ENCODE measurements at regions not wholly inside any gene's neighbourhood (a gene's known extent, or its start where the extent isn't known, plus 50 kb on each side); places are given as distances from the start of the nearest gene placed in this dataset.

DNA sequence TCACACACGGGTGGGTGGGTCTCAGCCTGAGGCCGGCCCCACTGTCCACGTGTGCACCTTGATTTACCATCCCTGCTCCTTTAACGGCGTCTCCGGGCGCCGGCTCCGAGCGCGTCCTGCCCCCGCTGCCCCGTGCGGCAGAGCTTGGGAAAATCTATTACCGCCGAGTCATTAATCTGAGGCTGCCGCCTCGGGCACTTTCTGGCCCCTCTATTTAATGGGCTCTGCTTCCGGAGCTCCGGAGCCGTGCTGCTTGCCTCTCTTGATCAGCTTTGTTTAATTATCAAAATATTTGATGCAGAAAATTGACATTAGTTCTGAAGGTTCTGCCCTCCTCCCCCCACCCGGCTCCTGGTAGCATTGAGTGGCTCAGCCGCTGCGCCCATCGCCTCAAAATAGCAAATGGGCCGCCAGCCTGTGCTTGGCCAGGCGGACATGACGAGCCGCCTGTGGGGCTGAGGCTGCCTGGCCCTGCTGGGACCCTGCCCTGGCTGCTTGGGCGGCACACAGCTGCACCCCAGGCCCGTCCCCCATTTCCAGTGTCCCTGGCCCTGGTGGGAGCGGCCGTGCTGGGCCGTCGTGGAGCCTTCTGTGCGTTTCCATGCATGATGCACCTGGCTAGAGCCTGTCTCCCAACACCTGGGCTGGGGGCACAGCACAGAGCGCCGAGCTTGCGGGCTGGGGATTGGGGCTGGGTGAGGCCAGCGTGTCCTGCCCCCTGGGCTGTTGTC is 81.6 kb upstream of the TTC34 start:
- no peak for DNase-seq
- TF ChIP-seq, protein P1, sequence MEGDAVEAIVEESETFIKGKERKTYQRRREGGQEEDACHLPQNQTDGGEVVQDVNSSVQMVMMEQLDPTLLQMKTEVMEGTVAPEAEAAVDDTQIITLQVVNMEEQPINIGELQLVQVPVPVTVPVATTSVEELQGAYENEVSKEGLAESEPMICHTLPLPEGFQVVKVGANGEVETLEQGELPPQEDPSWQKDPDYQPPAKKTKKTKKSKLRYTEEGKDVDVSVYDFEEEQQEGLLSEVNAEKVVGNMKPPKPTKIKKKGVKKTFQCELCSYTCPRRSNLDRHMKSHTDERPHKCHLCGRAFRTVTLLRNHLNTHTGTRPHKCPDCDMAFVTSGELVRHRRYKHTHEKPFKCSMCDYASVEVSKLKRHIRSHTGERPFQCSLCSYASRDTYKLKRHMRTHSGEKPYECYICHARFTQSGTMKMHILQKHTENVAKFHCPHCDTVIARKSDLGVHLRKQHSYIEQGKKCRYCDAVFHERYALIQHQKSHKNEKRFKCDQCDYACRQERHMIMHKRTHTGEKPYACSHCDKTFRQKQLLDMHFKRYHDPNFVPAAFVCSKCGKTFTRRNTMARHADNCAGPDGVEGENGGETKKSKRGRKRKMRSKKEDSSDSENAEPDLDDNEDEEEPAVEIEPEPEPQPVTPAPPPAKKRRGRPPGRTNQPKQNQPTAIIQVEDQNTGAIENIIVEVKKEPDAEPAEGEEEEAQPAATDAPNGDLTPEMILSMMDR (IDR thresholded peaks at IDR 0.05), result no peak
- ATAC-seq (ENCODE audit: low read depth), result no peak
- Mint-ChIP-seq H3K27me3 (peaks cover 6% of the 10 kb centered on the region), H3K36me3 (ENCODE audit: low read depth) (no peaks in the 10 kb centered on the region), H3K4me1 (peaks cover 3% of the 10 kb centered on the region), H3K27ac (no peak overlapping the region), H3K9me3 (no peaks in the 10 kb centered on the region), H3K4me3 (no peak overlapping the region)
- intact Hi-C loops (cut with micrococcal nuclease), result no loop called here
- CTCF ChIA-PET, result no interaction called here
- POLR2A ChIA-PET, result no interaction called here

DNA sequence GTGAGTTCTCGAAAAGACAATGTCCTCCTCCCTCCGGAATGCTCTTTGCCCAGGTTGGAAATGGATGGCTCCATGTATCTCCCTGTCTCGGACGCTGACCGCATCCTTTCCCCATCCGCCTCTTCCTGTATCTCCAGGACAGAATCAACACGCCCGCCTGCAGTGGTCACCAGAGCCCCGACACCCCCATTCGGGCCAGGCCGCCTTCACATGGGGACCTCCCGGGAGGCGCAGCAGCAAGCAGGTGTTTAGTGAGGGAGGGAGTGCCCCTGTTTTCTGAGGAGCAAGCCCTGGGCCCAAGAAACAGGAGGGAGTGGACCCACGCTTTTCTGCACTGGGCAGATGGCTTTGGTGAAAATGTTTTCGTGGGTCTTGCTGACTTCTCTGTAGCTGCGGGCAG is 83.5 kb upstream of the TTC34 start:
- Mint-ChIP-seq H3K36me3 (ENCODE audit: low read depth) (no peaks in the 10 kb centered on the region), H3K9me3 (no peaks in the 10 kb centered on the region), H3K4me1 (peaks cover 3% of the 10 kb centered on the region), H3K27ac (no peak overlapping the region), H3K27me3 (peaks cover 14% of the 10 kb centered on the region), H3K4me3 (no peak overlapping the region)
- TF ChIP-seq, protein P1 (IDR thresholded peaks at IDR 0.05), result no peak
- ChIA-PET CTCF (no interaction called here), POLR2A (no interaction called here)
- intact Hi-C loops (cut with micrococcal nuclease), result no loop called here
- ATAC-seq (ENCODE audit: low read depth) (no peak), DNase-seq (no peak)

DNA sequence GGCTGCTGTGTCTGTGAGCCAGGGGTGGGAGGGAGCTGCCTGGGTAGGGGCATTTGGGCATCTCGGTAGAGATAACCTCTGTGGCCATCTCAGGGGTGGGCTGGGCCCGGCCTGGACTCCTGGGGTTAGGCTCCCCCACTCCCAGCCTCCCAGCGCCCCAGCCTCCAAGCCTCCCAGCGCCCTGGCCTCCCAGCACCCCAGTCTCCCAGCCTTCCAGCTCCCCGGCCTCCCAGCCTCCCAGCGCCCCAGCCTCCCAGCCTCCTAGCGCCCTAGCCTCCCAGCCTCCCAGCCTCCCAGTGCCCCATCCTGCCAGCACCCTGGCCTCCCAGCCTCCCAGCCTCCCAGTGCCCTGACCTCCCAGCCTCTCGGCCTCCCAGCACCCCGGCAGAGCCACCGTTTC is 85.1 kb upstream of the TTC34 start:
- ATAC-seq (ENCODE audit: low read depth) (no peak), DNase-seq (no peak)
- peaks cover 14% of the 10 kb centered on the region for H3K27me3 Mint-ChIP-seq
- intact Hi-C loops (cut with micrococcal nuclease), result no loop called here
- no peaks in the 10 kb centered on the region for H3K36me3 Mint-ChIP-seq (ENCODE audit: low read depth)
- TF ChIP-seq, protein P1 (IDR thresholded peaks at IDR 0.05), result no peak
- peaks cover 3% of the 10 kb centered on the region for H3K4me1 Mint-ChIP-seq
- CTCF ChIA-PET, result no interaction called here
- POLR2A ChIA-PET, result no interaction called here
- no peak overlapping the region for H3K4me3 Mint-ChIP-seq
- no peaks in the 10 kb centered on the region for H3K9me3 Mint-ChIP-seq
- no peak overlapping the region for H3K27ac Mint-ChIP-seq

DNA sequence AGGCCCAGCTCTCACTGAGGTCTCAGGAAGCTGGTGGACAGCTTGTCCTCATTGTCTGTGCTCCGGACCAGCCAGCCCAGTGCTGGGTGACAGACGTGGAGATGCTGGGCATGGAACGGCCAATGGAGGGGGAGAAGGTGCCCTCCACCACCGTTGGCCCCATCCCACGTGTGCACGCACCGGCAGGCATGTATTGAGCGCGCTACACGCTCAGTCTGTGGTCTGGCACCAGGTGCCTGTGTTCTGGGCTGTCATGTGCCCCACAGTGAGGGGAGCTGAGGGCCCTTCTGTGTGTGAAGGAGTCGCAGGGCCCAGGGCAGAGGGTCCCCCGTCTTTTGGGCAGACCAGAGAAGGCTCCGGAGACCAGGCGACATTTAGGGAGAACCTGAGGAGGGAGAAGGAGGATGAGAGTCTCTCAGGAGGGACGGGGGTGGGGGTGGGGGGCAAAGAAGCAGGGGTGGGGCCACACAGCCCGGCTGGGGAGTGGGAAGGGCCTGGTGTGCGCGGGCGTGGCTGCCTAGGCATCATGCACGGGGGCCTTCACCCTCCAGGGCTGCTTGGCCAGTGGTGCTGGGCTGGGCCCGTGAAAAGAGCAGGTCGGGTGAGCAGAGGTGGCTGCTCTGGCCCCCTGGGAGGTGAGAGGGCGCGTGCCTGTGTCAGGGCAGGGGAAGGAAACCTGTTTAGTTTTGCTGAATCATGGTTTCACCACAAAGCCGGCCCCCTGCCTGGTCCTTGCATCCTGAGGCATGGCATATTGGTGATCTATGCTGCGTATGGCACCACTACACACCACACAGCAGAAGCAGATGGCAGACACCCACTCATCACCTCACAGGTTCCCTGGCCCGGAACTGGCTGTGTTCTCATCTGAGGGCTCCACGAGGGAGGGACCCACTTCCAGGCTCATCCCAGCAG is 86.7 kb upstream of the TTC34 start:
- Mint-ChIP-seq H3K9me3 (no peaks in the 10 kb centered on the region), H3K27ac (no peak overlapping the region), H3K4me1 (peaks cover 3% of the 10 kb centered on the region), H3K4me3 (no peak overlapping the region), H3K36me3 (ENCODE audit: low read depth) (no peaks in the 10 kb centered on the region), H3K27me3 (peaks cover 14% of the 10 kb centered on the region)
- CTCF ChIA-PET, result no interaction called here
- ATAC-seq (ENCODE audit: low read depth), result no peak
- intact Hi-C loops (cut with micrococcal nuclease), result no loop called here
- POLR2A ChIA-PET, result no interaction called here
- TF ChIP-seq, protein P1 (IDR thresholded peaks at IDR 0.05), result no peak
- no peak for DNase-seq

DNA sequence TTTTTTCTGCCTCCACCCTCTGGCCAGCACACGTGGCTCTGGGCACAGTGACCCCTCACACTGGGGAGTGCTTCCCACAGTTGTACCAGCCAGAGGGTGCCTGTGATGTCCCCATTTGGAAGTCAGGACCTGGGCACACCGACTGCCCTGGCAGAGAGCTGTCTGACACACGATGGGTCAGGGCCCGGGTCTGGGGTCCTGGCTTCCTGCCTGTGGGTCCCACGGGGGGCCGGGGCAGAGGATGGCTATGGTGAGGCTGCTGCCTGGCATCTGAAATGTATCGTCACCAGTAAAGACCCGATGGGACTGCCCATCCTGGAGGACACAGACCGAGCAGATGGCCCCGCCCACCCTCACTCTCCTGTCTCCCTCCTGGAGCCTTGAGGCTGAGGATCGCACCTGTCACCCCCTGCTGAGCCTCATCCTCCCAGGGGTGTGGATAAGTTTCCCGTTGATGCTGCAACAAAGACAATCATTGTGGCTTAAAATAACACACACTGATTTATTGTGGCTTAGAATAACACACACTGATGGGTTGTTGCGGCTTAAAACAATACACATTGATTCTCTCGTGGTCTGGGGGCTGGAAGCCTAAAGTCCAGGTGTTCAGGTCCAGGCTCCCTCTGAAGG is 88.8 kb upstream of the TTC34 start:
- ATAC-seq (ENCODE audit: low read depth), result no peak
- Mint-ChIP-seq H3K9me3 (no peaks in the 10 kb centered on the region), H3K4me3 (no peak overlapping the region), H3K27me3 (peaks cover 14% of the 10 kb centered on the region), H3K36me3 (ENCODE audit: low read depth) (no peaks in the 10 kb centered on the region), H3K27ac (no peak overlapping the region), H3K4me1 (peaks cover 3% of the 10 kb centered on the region)
- TF ChIP-seq, protein P1 (IDR thresholded peaks at IDR 0.05), result no peak
- intact Hi-C loops (cut with micrococcal nuclease), result no loop called here
- POLR2A ChIA-PET, result no interaction called here
- no peak for DNase-seq
- CTCF ChIA-PET, result no interaction called here

All from activated B cell treated with CpG ODN at 0.5 μM for 24 hours (primary cell).